T-helper 2 cell (primary cell): ENCODE measurements at regions not wholly inside any gene's neighbourhood (a gene's known extent, or its start where the extent isn't known, plus 50 kb on each side); places are given as distances from the start of the nearest gene placed in this dataset.
"Not testable (repeated sequence)": the region's sequence is repeated elsewhere in the genome, so short reads cannot be mapped to it uniquely, and the experiment has no call there.

Experiments
- DNase-seq, 5 experiments: peaks; one replicate each; pipeline versions ENCODE4 v3.0.0 to v3.0.0-alpha.2; 2012 to 2022

GRCh38 chr13:80508031-80508430 is 167.1 kb upstream of the SPRY2 start:
- no peak for DNase-seq

- no peak for DNase-seq
These were observed 163.5 kb upstream of the SPRY2 start for GRCh38 chr13:80504453-80504852.

- no peak for DNase-seq
These were observed 161.4 kb upstream of the SPRY2 start for GRCh38 chr13:80502359-80502758.

- no peak for DNase-seq
These were observed 160.6 kb upstream of the SPRY2 start for GRCh38 chr13:80501556-80501955.

- no peak for DNase-seq
These were observed 158.8 kb upstream of the SPRY2 start for GRCh38 chr13:80499536-80500290.

GRCh38 chr13:80498433-80498832 is 157.5 kb upstream of the SPRY2 start:
- DNase-seq = no peak

GRCh38 chr13:80497978-80498377 is 157.1 kb upstream of the SPRY2 start:
- DNase-seq = no peak

- DNase-seq = no peak
These were observed 156.5 kb upstream of the SPRY2 start for GRCh38 chr13:80497439-80497838.

- DNase-seq = no peak
These were observed 155.9 kb upstream of the SPRY2 start for GRCh38 chr13:80496721-80497397.

- DNase-seq = not testable (repeated sequence)
These were observed 149.6 kb upstream of the SPRY2 start for GRCh38 chr13:80490491-80490943.

GRCh38 chr13:80486402-80486801 is 145.5 kb upstream of the SPRY2 start:
- DNase-seq = no peak

GRCh38 chr13:80483157-80483556 is 142.2 kb upstream of the SPRY2 start:
- DNase-seq = no peak

GRCh38 chr13:80481588-80481987 is 140.7 kb upstream of the SPRY2 start:
- no peak for DNase-seq

GRCh38 chr13:80477661-80478443 is 136.9 kb upstream of the SPRY2 start:
- peak in 2 of 5 experiments; percentile 4 to 62 for DNase-seq

GRCh38 chr13:80476953-80477352 is 136.0 kb upstream of the SPRY2 start:
- peak in 1 of 5 experiments; percentile 6 for DNase-seq

GRCh38 chr13:80475718-80476117 is 134.8 kb upstream of the SPRY2 start:
- no peak for DNase-seq

- no peak for DNase-seq
These were observed 132.8 kb upstream of the SPRY2 start for GRCh38 chr13:80473695-80474094.

GRCh38 chr13:80469853-80470381 is 129.0 kb upstream of the SPRY2 start:
- no peak for DNase-seq

- no peak for DNase-seq
These were observed 128.4 kb upstream of the SPRY2 start for GRCh38 chr13:80469105-80469852.

- no peak for DNase-seq
These were observed 124.4 kb upstream of the SPRY2 start for GRCh38 chr13:80465321-80465720.

- no peak for DNase-seq
These were observed 122.9 kb upstream of the SPRY2 start for GRCh38 chr13:80463673-80464352.

- no peak for DNase-seq
These were observed 121.6 kb upstream of the SPRY2 start for GRCh38 chr13:80462567-80462966.
